H9 (cell line): ENCODE measurements at regions not wholly inside any gene's neighbourhood (a gene's known extent, or its start where the extent isn't known, plus 50 kb on each side); places are given as distances from the start of the nearest gene placed in this dataset.

Experiments
- DNase-seq: peaks from one replicate; pipeline ENCODE4 v3.0.0-alpha.2; 2017
- H2AFZ ChIP-seq: one replicate; pipeline ENCODE4 v1.6.1; 2013; ENCODE audit warnings: mild to moderate bottlenecking, low read length, control low read depth, moderate library complexity
- H2AK5ac ChIP-seq: 2 replicates; pipeline ENCODE4 v1.6.1; 2013; ENCODE audit warnings: low read length, control low read depth, mixed read lengths; ENCODE audit not compliant: insufficient read length
- H2BK120ac ChIP-seq: one replicate; pipeline ENCODE4 v1.6.1; 2013; ENCODE audit warnings: low read depth, mild to moderate bottlenecking, low read length, control low read depth, inconsistent platforms; ENCODE audit not compliant: poor library complexity, severe bottlenecking
- H2BK12ac ChIP-seq: 2 replicates; pipeline ENCODE4 v1.6.1; 2013; ENCODE audit warnings: low read length, control low read depth, mixed read lengths, low read depth; ENCODE audit not compliant: insufficient read length
- H2BK15ac ChIP-seq: 2 replicates; pipeline ENCODE4 v1.6.1; 2013; ENCODE audit warnings: low read depth, low read length, control low read depth
- H2BK20ac ChIP-seq: one replicate; pipeline ENCODE4 v1.6.1; 2013; ENCODE audit warnings: low read depth, mild to moderate bottlenecking, low read length, control low read depth, inconsistent platforms; ENCODE audit not compliant: poor library complexity, severe bottlenecking
- H2BK5ac ChIP-seq: 2 replicates; pipeline ENCODE4 v1.6.1; 2013; ENCODE audit warnings: low read length, control low read depth, mixed read lengths; ENCODE audit not compliant: insufficient read length
- H3K14ac ChIP-seq: 2 replicates; pipeline ENCODE4 v1.6.1; 2013; ENCODE audit warnings: low read length, control low read depth; ENCODE audit not compliant: insufficient read depth
- H3K18ac ChIP-seq: 2 replicates; pipeline ENCODE4 v1.6.1; 2013; ENCODE audit warnings: low read depth, mild to moderate bottlenecking, mixed read lengths, low read length, control low read depth; ENCODE audit not compliant: insufficient read length
- H3K23ac ChIP-seq: 2 replicates; pipeline ENCODE4 v1.6.1; 2013; ENCODE audit warnings: low read length, control low read depth, mixed read lengths, low read depth; ENCODE audit not compliant: insufficient read length
- H3K23me2 ChIP-seq: 2 replicates; pipeline ENCODE4 v1.6.1; 2013; ENCODE audit warnings: low read depth, mild to moderate bottlenecking, mixed read lengths, low read length, control low read depth; ENCODE audit not compliant: insufficient read length, poor library complexity, severe bottlenecking
- H3K27ac ChIP-seq: 2 replicates; pipeline ENCODE4 v1.5.1; 2013; ENCODE audit warnings: low read length, control low read depth, mixed read lengths, low read depth; ENCODE audit not compliant: insufficient read length
- H3K27me3 ChIP-seq: 2 replicates; pipeline ENCODE4 v1.6.1; 2013; ENCODE audit warnings: low read length, control low read depth, inconsistent platforms; ENCODE audit not compliant: insufficient read depth
- H3K4ac ChIP-seq: 2 replicates; pipeline ENCODE4 v1.6.1; 2013; ENCODE audit warnings: low read depth, mild to moderate bottlenecking, control low read depth, inconsistent platforms, low read length, moderate library complexity
- H3K4me1 ChIP-seq: 2 replicates; pipeline ENCODE4 v1.6.1; 2013; ENCODE audit warnings: low read length, control low read depth, inconsistent platforms; ENCODE audit not compliant: insufficient read depth
- H3K4me2 ChIP-seq: 2 replicates; pipeline ENCODE4 v1.6.1; 2013; ENCODE audit warnings: low read length, control low read depth, mixed read lengths; ENCODE audit not compliant: insufficient read length, insufficient read depth
- H3K56ac ChIP-seq: 2 replicates; pipeline ENCODE4 v1.6.1; 2013; ENCODE audit warnings: low read depth, mild to moderate bottlenecking, mixed read lengths, low read length, control low read depth; ENCODE audit not compliant: insufficient read length
- H3K79me1 ChIP-seq: 2 replicates; pipeline ENCODE4 v1.6.1; 2013; ENCODE audit warnings: low read depth, mild to moderate bottlenecking, moderate library complexity, low read length, control low read depth, inconsistent platforms; ENCODE audit not compliant: insufficient read depth, poor library complexity, severe bottlenecking
- H3K79me2 ChIP-seq: 2 replicates; pipeline ENCODE4 v1.6.1; 2013; ENCODE audit warnings: low read length, control low read depth, inconsistent platforms; ENCODE audit not compliant: insufficient read depth
- H3K9ac ChIP-seq: 2 replicates; pipeline ENCODE4 v1.6.1; 2013; ENCODE audit warnings: low read length, control low read depth, mixed read lengths; ENCODE audit not compliant: insufficient read length; ENCODE audit errors: extremely low read depth
- H3K9me3 ChIP-seq: one replicate; pipeline ENCODE4 v1.6.1; 2013; ENCODE audit warnings: low read depth, low read length, inconsistent platforms; ENCODE audit not compliant: control insufficient read depth
- H3T11ph ChIP-seq: one replicate; pipeline ENCODE4 v1.6.1; 2013; ENCODE audit warnings: mild to moderate bottlenecking, low read length, control low read depth, inconsistent platforms
- H4K20me1 ChIP-seq: one replicate; pipeline ENCODE4 v1.6.1; 2013; ENCODE audit not compliant: control insufficient read depth, insufficient read length, insufficient read depth
- H4K5ac ChIP-seq: 2 replicates; pipeline ENCODE4 v1.6.1; 2013; ENCODE audit warnings: low read depth, mild to moderate bottlenecking, mixed read lengths, low read length, control low read depth; ENCODE audit not compliant: insufficient read length
- H4K8ac ChIP-seq: replicated peaks from 2 replicates; pipeline ENCODE4 v1.6.1; 2013; ENCODE audit warnings: low read length, control low read depth, mixed read lengths, low read depth; ENCODE audit not compliant: insufficient read length
- H4K91ac ChIP-seq: 2 replicates; pipeline ENCODE4 v1.6.1; 2013; ENCODE audit warnings: low read depth, mild to moderate bottlenecking, moderate library complexity, mixed read lengths, low read length, control low read depth; ENCODE audit not compliant: insufficient read length
- H3K27ac Mint-ChIP-seq, 3 experiments: 2 replicates in 2 of 3; 3 replicates in 1 of 3; pipeline ENCODE4 v1.8.0; 2020 to 2021; ENCODE audit warnings: mixed read lengths in 3 of 3, mild to moderate bottlenecking in 1 of 3, moderate library complexity in 1 of 3
- H3K27me3 Mint-ChIP-seq: 2 replicates; pipeline ENCODE4 v1.8.0; 2021; ENCODE audit warnings: low read depth, mild to moderate bottlenecking, moderate library complexity, mixed read lengths
- H3K36me3 Mint-ChIP-seq, 3 experiments: 2 replicates in 2 of 3; 3 replicates in 1 of 3; pipeline ENCODE4 v1.8.0; 2020 to 2021; ENCODE audit warnings: low read depth in 3 of 3, mixed read lengths in 3 of 3; ENCODE audit not compliant: insufficient read depth in 1 of 3
- H3K4me1 Mint-ChIP-seq, 2 experiments: 2 replicates each; pipeline ENCODE4 v1.8.0; 2020; ENCODE audit warnings: mixed read lengths in 2 of 2
- H3K4me3 Mint-ChIP-seq, 2 experiments: 2 replicates in 1 of 2; 3 replicates in 1 of 2; pipeline ENCODE4 v1.8.0; 2020 to 2021; ENCODE audit warnings: mild to moderate bottlenecking in 2 of 2, mixed read lengths in 2 of 2, moderate library complexity in 1 of 2
- H3K9me3 Mint-ChIP-seq, 2 experiments: 2 replicates in 1 of 2; 3 replicates in 1 of 2; pipeline ENCODE4 v1.8.0; 2020; ENCODE audit warnings: mild to moderate bottlenecking in 2 of 2, mixed read lengths in 2 of 2, moderate library complexity in 1 of 2
- CTCF ChIP-seq: fragments of 200-600 bp; sonication (generic); conservative IDR thresholded peaks from 3 replicates; pipeline ENCODE4 v1.8.0; 2021; ENCODE audit warnings: antibody characterized with exemption, mild to moderate bottlenecking
- WGBS: extraction: QIAGEN DNeasy Blood & Tissue Kit; methylation state at CpG from one replicate; pipeline ENCODE4 v1.1.7; 2013; ENCODE audit warnings: missing lambda C conversion rate, low lambda C conversion rate, mixed read lengths; ENCODE audit not compliant: insufficient read length; ENCODE audit errors: extremely low coverage; 5-methylcytosine and 5-hydroxymethylcytosine counted together

DNA sequence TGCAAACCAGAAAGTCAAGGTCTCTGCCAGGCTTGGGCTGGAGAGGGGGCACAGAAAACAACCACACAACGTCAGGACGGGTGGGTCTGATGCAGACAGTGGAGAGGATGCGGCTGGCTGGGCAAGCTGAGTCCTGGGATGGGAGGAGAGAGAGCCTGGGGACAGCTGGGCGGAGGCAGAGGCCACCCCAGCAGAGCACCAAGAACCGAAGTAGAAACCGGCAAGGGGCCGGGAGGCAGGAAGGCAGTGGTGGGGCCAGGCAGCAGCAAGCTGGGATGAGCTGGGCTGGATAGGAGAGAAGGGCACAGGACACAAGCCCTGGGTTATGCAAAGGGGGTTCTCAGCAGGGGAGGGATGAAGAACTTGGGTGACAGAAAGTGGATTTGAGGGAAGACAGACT lies 188.2 kb downstream of the SHANK2 start:
- Histone ChIP-seq H3K23ac (no peak overlapping the region), H2BK5ac (no peak overlapping the region), H2AFZ (no peak overlapping the region), H3K4me1 (no peaks in the 10 kb centered on the region), H3T11ph (no peak overlapping the region), H3K18ac (no peak overlapping the region), H3K4ac (no peak overlapping the region), H4K20me1 (no peaks in the 10 kb centered on the region), H3K27ac (no peak overlapping the region), H3K79me1 (no peaks in the 10 kb centered on the region), H2AK5ac (no peak overlapping the region), H3K9me3 (no peaks in the 10 kb centered on the region), H4K5ac (no peak overlapping the region), H3K4me2 (no peak overlapping the region), H3K56ac (no peak overlapping the region), H2BK120ac (no peak overlapping the region), H2BK12ac (no peak overlapping the region), H3K14ac (no peak overlapping the region), H4K91ac (no peak overlapping the region), H3K23me2 (no peaks in the 10 kb centered on the region), H2BK20ac (no peak overlapping the region), H3K9ac (no peak overlapping the region), H4K8ac (no peak overlapping the region), H3K27me3 (no peaks in the 10 kb centered on the region; the same call in 1 of the 2 replicates), H2BK15ac (no peak overlapping the region), H3K79me2 (no peaks in the 10 kb centered on the region)
- no peak for TF ChIP-seq CTCF
- no peaks in the 10 kb centered on the region for H3K27me3 Mint-ChIP-seq
- peaks cover 13% of the 10 kb centered on the region in 2 experiments for H3K4me1 Mint-ChIP-seq
- no peak for DNase-seq
- no CpG with 5 or more reads among the region's 7 CpGs for WGBS
- H3K9me3 Mint-ChIP-seq = no peaks in the 10 kb centered on the region
- H3K27ac Mint-ChIP-seq = no peak overlapping the region; a peak in 1 of 7 replicates
- peaks cover 2 to 6% (median 3%) of the 10 kb centered on the region in 3 experiments; a peak in 6 of 7 replicates for H3K36me3 Mint-ChIP-seq
- H3K4me3 Mint-ChIP-seq = no peak overlapping the region
